ENCODE measurements at regions not wholly inside any gene's neighbourhood (a gene's known extent, or its start where the extent isn't known, plus 50 kb on each side); places are given as distances from the start of the nearest gene placed in this dataset.

DNA sequence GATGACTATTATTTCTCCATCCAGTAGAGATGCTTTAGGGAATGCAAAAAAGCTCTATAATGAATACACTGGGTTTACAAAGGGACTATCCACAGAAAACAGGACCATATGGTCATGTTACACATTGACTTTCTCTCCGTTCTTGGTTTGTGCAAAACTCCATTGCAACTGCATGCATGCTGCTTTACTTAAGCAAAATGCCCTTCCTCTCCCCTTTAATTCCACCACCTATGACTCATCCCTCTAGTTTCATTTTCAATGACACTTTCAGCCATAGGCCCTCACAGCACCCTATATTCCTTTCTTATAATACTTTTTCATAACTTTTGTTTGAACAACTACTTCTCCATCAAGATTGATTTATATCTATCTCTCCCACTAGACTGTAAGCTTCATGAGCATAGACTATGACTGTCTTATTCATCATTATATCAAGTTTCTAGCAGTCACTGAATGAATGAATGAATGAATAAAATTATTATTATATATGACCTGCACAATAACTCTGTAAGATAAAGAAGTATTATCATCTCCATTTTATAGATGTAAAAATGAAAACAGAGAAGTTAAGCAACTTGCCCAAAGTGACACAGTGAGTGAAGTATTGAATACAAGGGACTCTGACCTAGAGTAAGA lies 248.9 kb downstream of the PLPP3 start:
- in situ Hi-C loops (cut with HindIII; ENCODE audit: low sequenced_read_pairs), result no loop called here
- no peak for DNase-seq (ENCODE audit: low spot score)

DNA sequence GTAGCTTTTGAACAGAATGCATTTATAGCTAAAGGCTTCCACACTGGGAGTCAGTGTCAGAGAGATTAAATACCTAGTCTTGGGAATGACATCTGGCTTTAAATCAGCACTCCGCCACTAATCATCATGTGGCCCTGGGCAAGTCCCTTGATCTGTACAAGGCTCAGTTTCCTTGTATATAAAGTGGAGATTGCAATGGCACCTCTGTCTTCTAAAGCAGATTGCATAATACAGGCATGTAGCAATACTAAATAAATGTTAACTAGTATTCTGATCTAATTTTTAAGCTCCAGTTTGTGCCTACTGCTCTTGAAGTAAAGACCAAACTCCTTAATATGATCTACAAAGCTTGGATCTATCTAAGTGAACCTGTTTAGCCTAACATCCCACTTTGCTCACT lies 249.4 kb downstream of the PLPP3 start:
- in situ Hi-C loops (cut with HindIII; ENCODE audit: low sequenced_read_pairs), result no loop called here
- no peak for DNase-seq (ENCODE audit: low spot score)

- in situ Hi-C loops (cut with HindIII; ENCODE audit: low sequenced_read_pairs), result no loop called here
- no peak for DNase-seq (ENCODE audit: low spot score)
These were observed 252.2 kb downstream of the PLPP3 start for GRCh38 chr1:56327195-56327594.

DNA sequence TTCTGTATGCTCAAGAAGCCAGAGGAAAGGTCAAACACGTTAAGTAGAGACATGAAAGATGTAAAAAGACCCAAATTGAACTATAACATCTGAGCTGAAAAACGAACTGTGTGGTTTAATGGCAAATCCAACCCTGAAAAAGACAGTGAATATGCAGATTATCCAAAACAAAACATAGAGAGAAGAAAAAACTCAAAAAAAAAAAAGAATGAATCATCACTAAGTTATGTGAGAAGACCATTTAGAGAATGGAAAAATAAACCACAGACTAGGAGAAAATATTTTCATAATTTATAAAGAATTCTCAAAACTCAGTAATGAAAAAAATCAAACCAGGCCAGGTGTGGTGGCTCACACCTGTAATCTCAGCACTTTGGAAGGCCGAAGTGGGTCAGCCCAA lies 253.3 kb downstream of the PLPP3 start:
- in situ Hi-C loops (cut with HindIII; ENCODE audit: low sequenced_read_pairs), result no loop called here
- DNase-seq (ENCODE audit: low spot score), result no peak

DNA sequence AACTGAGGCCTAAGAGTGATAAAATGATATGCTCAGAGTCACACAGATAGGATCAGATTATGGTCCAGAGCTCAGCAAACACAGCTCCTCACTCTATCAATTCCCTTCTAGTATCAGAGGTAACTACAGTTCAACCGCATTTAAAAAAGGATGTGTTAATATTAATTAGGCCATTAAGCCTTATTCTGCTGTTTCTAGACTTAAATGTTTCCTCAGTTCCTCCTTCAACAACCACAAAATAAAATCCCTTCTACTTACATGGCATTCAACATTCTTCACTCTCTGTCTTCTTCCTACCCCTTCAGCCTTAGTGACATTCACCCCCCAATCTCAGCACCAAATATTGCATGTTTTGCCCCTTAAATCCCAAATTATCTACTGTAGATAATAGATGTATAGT lies 254.9 kb downstream of the PLPP3 start:
- DNase-seq (ENCODE audit: low spot score), result no peak
- in situ Hi-C loops (cut with HindIII; ENCODE audit: low sequenced_read_pairs), result no loop called here

GRCh38 chr1:56322211-56322610 lies 257.2 kb downstream of the PLPP3 start:
- DNase-seq (ENCODE audit: low spot score), result no peak
- in situ Hi-C loops (cut with HindIII; ENCODE audit: low sequenced_read_pairs), result no loop called here

GRCh38 chr1:56321150-56321490 lies 258.2 kb downstream of the PLPP3 start:
- DNase-seq (ENCODE audit: low spot score), result no peak
- in situ Hi-C loops (cut with HindIII; ENCODE audit: low sequenced_read_pairs), result no loop called here

GRCh38 chr1:56320464-56321149 lies 258.8 kb downstream of the PLPP3 start:
- no peak for DNase-seq (ENCODE audit: low spot score)
- in situ Hi-C loops (cut with HindIII; ENCODE audit: low sequenced_read_pairs), result no loop called here

- in situ Hi-C loops (cut with HindIII; ENCODE audit: low sequenced_read_pairs), result no loop called here
- DNase-seq (ENCODE audit: low spot score), result no peak
These were observed 261.6 kb downstream of the PLPP3 start for GRCh38 chr1:56317722-56318121.

GRCh38 chr1:56315293-56315942 lies 263.9 kb downstream of the PLPP3 start:
- in situ Hi-C loops (cut with HindIII; ENCODE audit: low sequenced_read_pairs), result no loop called here
- DNase-seq (ENCODE audit: low spot score), result no peak

DNA sequence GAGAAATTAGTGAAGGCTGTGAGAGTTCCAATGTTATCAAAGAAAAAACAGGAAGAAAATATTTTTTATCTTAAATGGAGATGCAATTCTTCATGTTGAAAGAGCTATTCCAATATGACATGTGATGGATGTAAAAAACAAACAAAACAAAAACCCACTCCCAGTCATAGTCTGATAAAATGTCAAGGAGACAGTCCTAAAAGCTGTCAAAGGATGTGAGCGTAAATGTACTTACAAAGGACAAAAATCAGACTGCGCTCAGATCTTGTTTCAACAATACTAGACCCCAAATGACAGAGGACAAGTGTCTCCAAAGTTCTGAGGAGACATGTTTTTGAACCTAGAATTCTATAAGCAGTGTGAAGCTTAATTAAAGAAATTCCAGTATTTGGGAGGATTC lies 265.8 kb downstream of the PLPP3 start:
- no peak for DNase-seq (ENCODE audit: low spot score)
- in situ Hi-C loops (cut with HindIII; ENCODE audit: low sequenced_read_pairs), result no loop called here

DNA sequence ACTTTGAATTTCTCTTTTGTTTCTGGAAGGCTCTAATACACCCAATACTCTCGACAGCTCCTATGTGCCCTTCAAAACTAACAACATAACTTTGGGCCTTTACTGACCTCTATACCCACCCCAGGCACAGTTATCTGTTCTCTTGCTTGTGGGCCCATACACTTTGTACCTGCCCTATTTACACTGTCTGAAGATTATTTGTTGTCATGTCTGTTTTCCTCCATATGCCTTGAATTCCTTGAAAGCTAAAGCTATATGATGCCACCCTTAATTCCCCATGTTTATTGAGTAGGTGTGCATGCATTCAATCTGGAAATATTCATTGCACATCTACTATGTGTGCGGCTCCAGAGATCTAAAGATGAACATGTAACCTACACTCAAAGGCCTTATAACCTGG lies 267.6 kb downstream of the PLPP3 start:
- DNase-seq (ENCODE audit: low spot score), result no peak
- in situ Hi-C loops (cut with HindIII; ENCODE audit: low sequenced_read_pairs), result no loop called here

- in situ Hi-C loops (cut with HindIII; ENCODE audit: low sequenced_read_pairs), result no loop called here
- DNase-seq (ENCODE audit: low spot score), result no peak
These were observed 268.4 kb downstream of the PLPP3 start for GRCh38 chr1:56310945-56311344.

- no peak for DNase-seq (ENCODE audit: low spot score)
These were observed 270.3 kb downstream of the PLPP3 start for GRCh38 chr1:56309065-56309464.

DNA sequence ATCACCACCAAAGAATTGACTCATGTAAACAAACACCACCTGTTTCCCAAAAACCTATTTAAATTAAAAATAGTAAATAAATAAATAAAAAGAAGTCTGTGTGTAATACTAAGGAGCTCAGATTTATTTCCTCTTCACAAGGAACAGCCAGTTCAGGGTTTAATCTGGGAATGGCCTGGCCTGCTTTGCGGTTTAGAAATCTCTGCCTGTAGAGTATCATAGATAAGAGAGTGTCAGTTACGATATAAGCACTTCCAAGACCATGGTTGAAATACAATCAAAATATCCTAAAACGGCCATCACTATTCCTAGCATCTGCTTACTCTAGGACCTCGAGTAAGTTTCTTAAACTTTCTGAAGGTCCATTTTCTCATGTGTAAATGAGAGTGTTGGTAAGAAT lies 274.4 kb downstream of the PLPP3 start:
- in situ Hi-C loops (cut with HindIII; ENCODE audit: low sequenced_read_pairs), result no loop called here
- no peak for DNase-seq (ENCODE audit: low spot score)

More at GRCh38 chr1:56309065-56309464, 270.3 kb downstream of the PLPP3 start:
- in situ Hi-C loops (cut with HindIII; ENCODE audit: low sequenced_read_pairs), result no loop called here

DNA sequence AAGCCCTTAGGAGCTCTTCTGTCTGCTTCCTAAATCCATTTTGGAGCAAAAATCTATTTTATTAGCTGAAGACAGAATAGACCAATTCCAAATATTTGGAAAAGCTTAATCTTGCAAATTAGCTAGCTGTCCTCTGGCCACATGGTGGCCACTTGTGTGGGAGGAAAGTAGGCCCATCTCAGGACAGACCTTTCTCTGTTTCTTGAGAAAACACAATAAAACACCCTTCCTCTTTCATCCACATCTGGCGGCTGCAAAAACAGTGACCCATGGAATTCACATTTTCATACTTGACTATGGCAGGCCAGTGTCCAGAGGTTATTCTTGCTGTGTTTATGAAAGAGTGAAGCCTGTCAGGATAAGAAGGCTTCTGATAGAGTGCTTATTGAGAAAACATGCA lies 275.6 kb downstream of the PLPP3 start:
- in situ Hi-C loops (cut with HindIII; ENCODE audit: low sequenced_read_pairs), result no loop called here
- DNase-seq (ENCODE audit: low spot score), result no peak

DNA sequence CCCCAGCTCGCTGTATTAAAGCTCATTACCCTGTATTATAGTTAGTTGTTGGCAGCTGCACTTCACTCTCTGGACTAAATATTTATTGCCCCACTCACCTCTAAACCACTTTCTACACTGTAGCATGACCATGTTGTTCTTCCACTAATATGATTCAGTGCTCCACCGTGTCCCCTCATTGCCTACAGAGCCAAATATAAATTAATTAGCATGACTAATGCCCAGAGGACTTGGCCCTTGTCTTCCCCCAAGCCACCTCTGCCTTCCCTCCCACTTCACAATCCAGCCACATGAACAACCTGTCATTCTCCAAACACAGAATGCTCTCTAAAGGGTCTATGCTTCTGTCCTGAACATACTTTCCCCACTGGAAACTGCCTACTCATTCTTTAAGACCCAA lies 276.5 kb downstream of the PLPP3 start:
- in situ Hi-C loops (cut with HindIII; ENCODE audit: low sequenced_read_pairs), result no loop called here
- DNase-seq (ENCODE audit: low spot score), result no peak

DNA sequence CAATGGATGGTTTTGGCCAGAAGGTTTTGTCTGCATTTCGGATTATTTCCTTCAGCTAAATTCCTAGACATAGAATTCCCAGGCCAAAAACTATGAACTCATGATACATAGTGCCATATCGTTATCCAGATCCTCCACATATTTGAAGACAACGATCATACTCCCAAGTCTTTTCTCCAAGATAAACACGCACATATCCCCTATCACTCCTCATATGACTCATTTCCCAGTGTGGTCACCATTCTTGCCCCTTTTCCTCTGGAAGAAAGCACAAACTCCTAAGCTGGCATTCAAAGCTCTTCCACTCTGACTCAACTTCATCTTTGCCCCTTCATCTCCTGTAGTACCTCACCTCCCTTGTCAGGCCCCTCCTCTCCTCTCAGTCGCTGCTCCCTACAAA lies 277.6 kb downstream of the PLPP3 start:
- in situ Hi-C loops (cut with HindIII; ENCODE audit: low sequenced_read_pairs), result no loop called here
- no peak for DNase-seq (ENCODE audit: low spot score)

DNA sequence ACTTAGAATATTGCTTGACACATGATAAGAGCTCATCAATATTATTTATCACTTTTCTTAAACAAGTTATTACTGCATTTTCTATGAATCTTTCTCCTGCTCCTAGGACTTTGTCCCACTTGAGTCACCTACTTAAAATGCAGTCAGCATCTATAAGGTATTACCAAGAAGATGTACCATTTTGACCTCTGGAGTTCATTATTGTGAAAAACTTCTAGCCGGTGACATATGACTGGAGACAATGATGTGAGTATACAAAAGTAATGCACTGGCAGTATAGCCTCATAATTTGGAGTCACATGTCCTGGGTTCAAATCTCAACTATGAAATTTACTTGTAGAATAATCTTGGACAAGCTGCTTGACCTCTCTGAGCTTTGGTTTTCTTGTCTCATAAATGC lies 278.5 kb downstream of the PLPP3 start:
- in situ Hi-C loops (cut with HindIII; ENCODE audit: low sequenced_read_pairs), result no loop called here
- DNase-seq (ENCODE audit: low spot score), result no peak

DNA sequence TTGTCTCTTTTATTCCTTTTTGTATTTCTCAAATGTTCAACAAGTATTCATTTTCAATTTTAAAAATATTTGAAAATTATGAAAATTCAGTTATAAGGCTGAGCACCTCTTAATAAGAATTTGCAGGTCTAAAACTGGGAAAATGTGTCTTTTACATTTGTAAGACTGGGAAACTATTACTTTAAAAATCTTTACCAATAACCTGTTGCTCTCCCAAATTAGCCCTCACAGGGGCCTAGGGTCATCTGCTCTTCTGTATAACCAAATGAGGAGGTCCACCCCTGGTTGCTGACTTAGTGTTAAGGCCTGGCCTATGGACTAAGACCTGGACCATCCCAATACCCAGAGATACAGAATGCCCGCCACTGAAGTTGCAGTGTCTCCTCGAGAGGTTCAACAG lies 280.5 kb downstream of the PLPP3 start:
- DNase-seq (ENCODE audit: low spot score), result no peak
- in situ Hi-C loops (cut with HindIII; ENCODE audit: low sequenced_read_pairs), result no loop called here

GRCh38 chr1:56297904-56298303 lies 281.5 kb downstream of the PLPP3 start:
- in situ Hi-C loops (cut with HindIII; ENCODE audit: low sequenced_read_pairs), result no loop called here
- no peak for DNase-seq (ENCODE audit: low spot score)

Measured in G401 (cell line).